ENCODE measurements at regions not wholly inside any gene's neighbourhood (a gene's known extent, or its start where the extent isn't known, plus 50 kb on each side); places are given as distances from the start of the nearest gene placed in this dataset.

- no peak for DNase-seq (ENCODE audit: low read depth)
Observed at GRCh38 chr21:35428937-35429336, 379.8 kb upstream of the RUNX1 start.

- DNase-seq (ENCODE audit: low read depth) = peak; percentile 10
Observed at GRCh38 chr21:35428489-35428888, 379.4 kb upstream of the RUNX1 start.

- DNase-seq (ENCODE audit: low read depth) = no peak
Observed at GRCh38 chr21:35428001-35428320, 378.9 kb upstream of the RUNX1 start.

GRCh38 chr21:35427320-35428000 is 378.4 kb upstream of the RUNX1 start:
- DNase-seq (ENCODE audit: low read depth) = no peak

- no peak for DNase-seq (ENCODE audit: low read depth)
Observed at GRCh38 chr21:35426897-35427296, 377.8 kb upstream of the RUNX1 start.

- DNase-seq (ENCODE audit: low read depth) = no peak
Observed at GRCh38 chr21:35426469-35426868, 377.4 kb upstream of the RUNX1 start.

- no peak for DNase-seq (ENCODE audit: low read depth)
Observed at GRCh38 chr21:35424122-35424521, 375.0 kb upstream of the RUNX1 start.

GRCh38 chr21:35423709-35424108 is 374.6 kb upstream of the RUNX1 start:
- no peak for DNase-seq (ENCODE audit: low read depth)

- DNase-seq (ENCODE audit: low read depth) = no peak
Observed at GRCh38 chr21:35422011-35422410, 372.9 kb upstream of the RUNX1 start.

GRCh38 chr21:35421221-35421620 is 372.1 kb upstream of the RUNX1 start:
- no peak for DNase-seq (ENCODE audit: low read depth)

GRCh38 chr21:35420656-35421055 is 371.6 kb upstream of the RUNX1 start:
- DNase-seq (ENCODE audit: low read depth) = no peak

- DNase-seq (ENCODE audit: low read depth) = no peak
Observed at GRCh38 chr21:35417762-35418161, 368.7 kb upstream of the RUNX1 start.

- DNase-seq (ENCODE audit: low read depth) = no peak
Observed at GRCh38 chr21:35416866-35417489, 367.9 kb upstream of the RUNX1 start.

- DNase-seq (ENCODE audit: low read depth) = no peak
Observed at GRCh38 chr21:35414507-35415139, 365.5 kb upstream of the RUNX1 start.

GRCh38 chr21:35414056-35414455 is 365.0 kb upstream of the RUNX1 start:
- no peak for DNase-seq (ENCODE audit: low read depth)

GRCh38 chr21:35412231-35412630 is 363.1 kb upstream of the RUNX1 start:
- no peak for DNase-seq (ENCODE audit: low read depth)

- no peak for DNase-seq (ENCODE audit: low read depth)
Observed at GRCh38 chr21:35411434-35411833, 362.3 kb upstream of the RUNX1 start.

- no peak for DNase-seq (ENCODE audit: low read depth)
Observed at GRCh38 chr21:35410656-35411055, 361.6 kb upstream of the RUNX1 start.

GRCh38 chr21:35410123-35410522 is 361.0 kb upstream of the RUNX1 start:
- DNase-seq (ENCODE audit: low read depth) = no peak

- peak; percentile 71 for DNase-seq (ENCODE audit: low read depth)
Observed at GRCh38 chr21:35408401-35408800, 359.3 kb upstream of the RUNX1 start.

- no peak for DNase-seq (ENCODE audit: low read depth)
Observed at GRCh38 chr21:35406635-35407034, 357.5 kb upstream of the RUNX1 start.

GRCh38 chr21:35405981-35406380 is 356.9 kb upstream of the RUNX1 start:
- DNase-seq (ENCODE audit: low read depth) = no peak

- DNase-seq (ENCODE audit: low read depth) = no peak
Observed at GRCh38 chr21:35404247-35404646, 355.1 kb upstream of the RUNX1 start.

All from M059J (cell line).